T-helper 17 cell (primary cell): ENCODE measurements at regions not wholly inside any gene's neighbourhood (a gene's known extent, or its start where the extent isn't known, plus 50 kb on each side); places are given as distances from the start of the nearest gene placed in this dataset.

Source experiments
- ATAC-seq: fragments of 150-1000 bp; cut with Tn5 transposase; 2 replicates; pipeline ENCODE4 v1.10.0; 2021; ENCODE audit warnings: mild to moderate bottlenecking, moderate library complexity
- DNase-seq, 3 donors: peaks; one replicate each; pipeline versions ENCODE4 v3.0.0 to v3.0.0-alpha.2; 2020 to 2021
- H3K9me3 ChIP-seq: one replicate; pipeline ENCODE4 v1.7.0; 2013; ENCODE audit warnings: low read length, mild to moderate bottlenecking; ENCODE audit not compliant: control insufficient read depth, poor library complexity, severe bottlenecking
- H3K27ac Mint-ChIP-seq: one replicate; pipeline ENCODE4 v1.8.0; 2022; ENCODE audit warnings: mild to moderate bottlenecking, moderate library complexity, mixed read lengths
- H3K27me3 Mint-ChIP-seq: one replicate; pipeline ENCODE4 v1.8.0; 2022; ENCODE audit warnings: mixed read lengths
- H3K36me3 Mint-ChIP-seq: one replicate; pipeline ENCODE4 v1.8.0; 2022; ENCODE audit warnings: low read depth, mixed read lengths
- H3K4me1 Mint-ChIP-seq: one replicate; pipeline ENCODE4 v1.8.0; 2022; ENCODE audit warnings: mild to moderate bottlenecking, mixed read lengths
- H3K4me3 Mint-ChIP-seq: one replicate; pipeline ENCODE4 v1.8.0; 2022; ENCODE audit warnings: mild to moderate bottlenecking, moderate library complexity, mixed read lengths

DNA sequence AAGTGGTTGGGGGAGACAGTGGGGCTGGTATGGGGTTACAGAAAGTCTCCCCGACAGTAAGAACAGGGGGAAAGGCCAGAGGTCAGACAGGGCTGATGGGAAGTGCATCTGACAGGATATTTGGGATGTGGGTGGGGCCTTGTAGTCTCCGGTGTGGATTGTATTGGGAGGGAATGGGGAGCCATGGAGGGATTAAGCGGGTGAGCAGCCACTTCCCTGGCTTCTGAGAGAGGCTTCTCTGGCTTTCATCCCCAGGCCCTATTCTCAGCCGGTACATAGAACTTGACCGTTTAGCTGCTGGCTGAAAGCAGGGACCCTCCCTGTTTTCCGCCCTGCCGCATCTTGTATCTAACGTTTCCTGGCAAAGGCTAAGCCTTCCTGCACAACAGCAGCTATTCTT is 222.0 kb upstream of the LHX5 start:
- no peak for DNase-seq

DNA sequence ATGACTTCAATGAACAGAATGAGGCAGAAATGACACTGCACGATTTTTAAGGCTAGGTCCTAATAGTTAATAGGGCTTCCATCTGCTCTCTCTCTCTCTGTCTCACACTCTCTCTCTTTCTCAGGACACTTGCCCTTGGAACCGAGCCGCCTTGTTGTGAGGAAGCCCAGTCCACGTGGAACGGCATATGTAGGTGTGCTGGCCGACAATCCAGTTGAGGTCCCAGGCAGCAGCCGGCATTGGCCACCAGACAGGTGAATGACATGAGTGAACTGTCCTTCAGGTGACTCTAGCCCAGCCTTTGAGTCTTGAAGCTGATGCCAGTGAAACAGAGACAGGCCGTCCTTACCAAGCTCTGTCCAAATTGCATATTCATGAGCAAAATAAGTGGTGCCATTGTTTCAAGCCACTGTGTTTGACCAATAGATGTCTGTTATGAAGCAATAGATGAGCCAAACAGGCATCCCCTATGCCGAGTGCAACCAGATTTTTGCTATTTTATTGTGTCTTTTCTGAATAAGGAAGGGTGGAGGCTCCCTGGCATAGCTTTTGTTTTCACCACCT is 217.5 kb upstream of the LHX5 start:
- Mint-ChIP-seq H3K4me1 (no peaks in the 10 kb centered on the region), H3K27me3 (peaks cover 23% of the 10 kb centered on the region), H3K4me3 (no peak overlapping the region), H3K27ac (no peak overlapping the region), H3K36me3 (no peaks in the 10 kb centered on the region)
- no peaks in the 10 kb centered on the region for H3K9me3 ChIP-seq
- no peak for DNase-seq
- no peak for ATAC-seq

More for the DNA sequence above, 222.0 kb upstream of the LHX5 start:
- Mint-ChIP-seq H3K27ac (no peak overlapping the region), H3K27me3 (peaks cover 36% of the 10 kb centered on the region), H3K4me3 (no peak overlapping the region), H3K36me3 (no peaks in the 10 kb centered on the region), H3K4me1 (no peaks in the 10 kb centered on the region)
- ATAC-seq, result no peak
- no peaks in the 10 kb centered on the region for H3K9me3 ChIP-seq

DNA sequence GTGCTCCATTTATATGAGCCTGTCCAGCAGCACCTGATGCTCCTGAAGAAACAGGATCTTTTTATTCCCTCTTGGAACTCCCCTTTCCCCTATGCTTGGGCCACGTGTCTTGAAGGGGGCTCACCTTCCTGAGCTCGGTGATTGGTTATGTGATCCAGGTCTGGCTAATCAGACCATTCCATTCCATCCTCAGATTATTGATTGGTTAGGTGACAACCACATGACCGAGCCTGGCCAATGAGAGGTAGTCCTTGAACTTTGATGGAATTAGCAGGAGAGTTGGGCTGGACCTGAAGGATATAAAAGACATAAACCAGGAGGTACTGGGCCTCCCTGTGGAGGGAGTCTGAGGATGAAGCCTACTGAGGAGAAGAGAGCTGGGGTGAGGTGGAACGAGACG is 216.6 kb upstream of the LHX5 start:
- H3K4me1 Mint-ChIP-seq, result no peaks in the 10 kb centered on the region
- no peaks in the 10 kb centered on the region for H3K9me3 ChIP-seq
- no peak overlapping the region for H3K27ac Mint-ChIP-seq
- H3K27me3 Mint-ChIP-seq, result peaks cover 18% of the 10 kb centered on the region
- no peak for ATAC-seq
- no peak for DNase-seq
- H3K36me3 Mint-ChIP-seq, result no peaks in the 10 kb centered on the region
- H3K4me3 Mint-ChIP-seq, result no peak overlapping the region

DNA sequence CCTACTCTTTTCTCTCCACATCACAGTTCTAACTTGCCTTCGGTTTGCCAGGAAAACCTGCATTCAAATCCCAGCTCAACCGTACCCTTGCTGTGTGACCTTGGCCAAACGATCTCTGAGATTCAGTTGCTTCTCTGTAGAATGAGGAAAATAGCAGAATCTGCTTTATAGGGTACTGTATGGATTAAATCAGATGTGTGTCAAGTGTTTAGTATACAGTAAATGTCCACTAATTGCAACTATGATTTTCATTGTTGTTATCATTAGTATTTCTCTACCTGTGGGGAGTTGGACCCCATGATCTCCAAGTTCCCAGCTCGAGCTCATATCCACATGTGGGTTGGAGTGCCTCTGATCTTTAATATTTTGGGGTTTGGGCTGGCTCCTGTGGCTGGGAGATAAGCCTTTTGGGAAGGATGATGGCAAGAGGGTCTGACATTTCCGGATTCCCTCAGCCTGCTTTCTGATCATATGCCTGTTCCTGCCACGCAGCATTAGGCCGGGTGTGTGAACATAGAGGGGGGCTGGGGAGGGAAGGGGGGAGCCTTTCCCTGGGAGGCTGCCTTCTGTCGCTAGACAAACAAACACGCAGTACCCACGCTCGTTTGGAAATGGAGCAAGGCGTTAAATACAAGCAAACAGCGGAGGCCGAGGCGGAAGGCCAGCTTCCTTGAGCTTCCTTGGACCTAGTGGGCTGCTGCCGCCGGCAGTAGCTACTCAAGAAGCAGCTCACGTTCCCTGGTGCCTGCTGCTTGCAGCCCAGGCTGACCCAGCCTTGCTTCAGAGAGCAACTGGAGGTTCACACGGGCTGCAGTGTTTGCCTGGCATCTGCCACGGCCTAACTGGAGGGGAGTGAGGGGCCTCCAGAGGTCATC is 213.5 kb upstream of the LHX5 start:
- DNase-seq (no peak), ATAC-seq (no peak)
- Mint-ChIP-seq H3K4me3 (no peak overlapping the region), H3K4me1 (no peaks in the 10 kb centered on the region), H3K27ac (no peak overlapping the region), H3K27me3 (peaks cover 13% of the 10 kb centered on the region), H3K36me3 (no peaks in the 10 kb centered on the region)
- H3K9me3 ChIP-seq, result no peaks in the 10 kb centered on the region

DNA sequence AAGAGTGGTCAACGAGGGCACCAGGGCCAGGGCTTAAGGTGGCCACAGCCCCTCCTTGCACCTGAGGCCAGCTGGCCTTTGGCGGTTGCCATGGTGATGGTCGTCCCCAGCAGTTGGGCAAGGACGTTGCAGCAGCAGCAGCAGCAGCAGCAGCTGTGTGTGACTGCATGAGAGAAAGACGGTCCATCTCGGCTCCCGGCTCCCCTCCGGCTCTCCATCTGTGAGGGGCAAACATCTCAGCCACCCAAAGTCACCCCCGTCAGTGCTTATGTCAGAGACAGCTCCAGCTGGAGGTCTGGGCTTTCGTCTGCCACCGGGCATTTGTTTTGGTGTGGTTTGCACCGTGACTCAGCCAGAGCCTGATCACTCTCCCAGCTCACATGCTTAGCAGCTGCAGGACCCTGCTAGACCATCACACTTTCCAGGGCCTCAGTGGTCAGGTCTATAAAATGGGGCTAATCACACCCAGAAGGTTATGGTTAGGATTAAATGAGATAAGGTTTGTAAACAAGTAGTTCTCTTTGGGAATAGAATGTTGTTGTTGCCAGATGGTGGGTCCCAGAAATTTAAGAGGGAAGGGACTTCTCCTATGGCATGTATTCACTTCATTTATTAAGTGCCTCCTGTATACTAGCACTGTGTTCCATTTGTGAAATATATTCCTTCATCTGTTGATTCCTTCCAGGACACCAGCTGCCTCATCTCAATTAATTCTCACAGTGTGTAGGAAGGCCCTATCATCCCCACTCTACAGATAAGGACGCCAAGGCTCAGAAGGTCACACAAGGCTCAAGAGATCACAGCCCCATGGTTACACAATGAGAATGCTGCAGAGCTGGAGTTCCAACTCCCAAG is 212.6 kb upstream of the LHX5 start:
- ATAC-seq (no peak), DNase-seq (no peak)
- H3K36me3 Mint-ChIP-seq, result no peaks in the 10 kb centered on the region
- H3K27me3 Mint-ChIP-seq, result peaks cover 13% of the 10 kb centered on the region
- no peak overlapping the region for H3K4me3 Mint-ChIP-seq
- H3K27ac Mint-ChIP-seq, result no peak overlapping the region
- no peaks in the 10 kb centered on the region for H3K4me1 Mint-ChIP-seq
- H3K9me3 ChIP-seq, result no peaks in the 10 kb centered on the region

DNA sequence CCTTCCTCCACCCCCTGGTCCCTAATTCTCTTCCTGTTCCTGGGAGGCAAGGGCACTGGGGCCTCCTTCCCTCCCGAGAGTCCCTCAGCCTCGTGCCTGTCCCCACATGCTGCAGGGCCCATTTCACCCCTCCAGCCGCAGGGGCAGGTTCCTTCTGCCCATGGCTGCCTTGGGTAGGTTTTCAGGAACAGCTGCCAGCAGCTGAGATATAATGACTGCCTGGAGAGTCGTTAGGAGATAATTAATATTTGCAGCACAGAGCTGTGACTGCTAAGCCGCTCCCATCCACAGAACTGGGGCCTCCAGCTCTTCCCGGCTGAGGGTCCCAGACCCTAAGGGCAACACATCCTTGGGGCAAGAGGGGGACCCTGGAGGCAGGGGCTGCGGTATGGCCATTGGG is 211.9 kb upstream of the LHX5 start:
- Mint-ChIP-seq H3K4me1 (no peaks in the 10 kb centered on the region), H3K36me3 (no peaks in the 10 kb centered on the region), H3K27me3 (peaks cover 13% of the 10 kb centered on the region), H3K4me3 (no peak overlapping the region), H3K27ac (no peak overlapping the region)
- ATAC-seq (no peak), DNase-seq (no peak)
- H3K9me3 ChIP-seq, result no peaks in the 10 kb centered on the region

DNA sequence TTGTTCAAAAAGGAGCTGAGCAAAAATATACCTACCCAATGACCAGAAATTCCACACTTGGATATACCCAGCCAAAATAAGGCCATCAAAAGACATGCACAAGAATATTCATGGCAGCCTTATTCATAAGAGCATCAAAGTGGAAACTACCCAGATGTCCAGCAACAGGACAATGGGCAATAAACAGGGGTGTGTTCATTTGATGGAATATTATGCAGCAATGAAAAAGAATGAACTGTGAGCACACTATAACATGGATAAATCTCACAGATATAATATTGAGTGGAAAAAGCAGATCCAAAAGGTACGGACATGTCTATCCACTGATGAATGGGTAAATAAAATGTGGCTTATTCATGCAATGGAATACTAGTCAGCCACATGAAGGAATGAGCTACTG is 209.2 kb upstream of the LHX5 start:
- ATAC-seq (no peak), DNase-seq (no peak)
- no peak overlapping the region for H3K4me3 Mint-ChIP-seq
- no peak overlapping the region for H3K27ac Mint-ChIP-seq
- no peaks in the 10 kb centered on the region for H3K9me3 ChIP-seq
- peaks cover 20% of the 10 kb centered on the region for H3K27me3 Mint-ChIP-seq
- H3K36me3 Mint-ChIP-seq, result no peaks in the 10 kb centered on the region
- H3K4me1 Mint-ChIP-seq, result no peaks in the 10 kb centered on the region

DNA sequence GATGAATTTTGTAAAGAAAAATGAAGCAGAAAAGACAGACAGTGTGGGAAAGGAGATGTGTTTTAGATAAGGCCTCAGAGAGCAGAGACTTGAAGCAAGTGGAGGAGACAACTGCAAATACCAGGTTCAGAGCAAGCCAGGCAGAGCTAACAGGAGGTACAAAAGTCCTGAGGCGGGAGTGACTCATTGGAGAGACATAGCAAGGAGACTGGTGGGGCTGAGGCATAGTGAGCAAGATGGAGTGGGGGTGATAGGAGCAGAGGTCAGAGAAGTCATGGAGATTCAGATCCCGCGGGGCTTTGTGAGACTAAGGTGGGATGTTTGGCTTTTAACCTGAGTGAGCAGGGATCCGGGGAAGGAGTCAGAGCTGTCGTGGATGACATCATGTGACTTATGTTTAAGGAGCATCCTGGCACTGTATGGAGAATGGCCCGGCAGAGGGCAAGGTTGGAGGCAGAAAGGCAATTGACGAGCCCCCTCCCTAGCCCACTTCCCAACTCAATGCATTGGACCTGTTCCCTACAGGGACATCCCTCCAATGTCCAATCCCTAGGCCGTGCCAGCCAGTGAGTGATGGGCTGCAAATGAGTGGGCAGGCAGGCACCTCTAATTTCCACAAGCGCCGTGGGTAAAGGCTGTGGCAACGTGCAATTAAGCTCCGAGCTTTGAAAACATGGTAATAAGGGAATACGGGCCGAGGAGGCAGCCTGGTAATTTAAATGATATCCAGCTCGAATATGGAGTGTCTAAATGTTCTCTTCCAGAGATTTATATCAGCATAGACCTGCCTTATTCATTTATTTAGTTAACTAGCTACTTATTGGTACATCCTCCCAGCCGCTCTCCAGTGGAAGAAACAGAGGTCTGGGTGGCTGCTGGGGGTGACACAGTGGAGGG is 206.8 kb upstream of the LHX5 start:
- H3K9me3 ChIP-seq, result no peaks in the 10 kb centered on the region
- H3K4me3 Mint-ChIP-seq, result no peak overlapping the region
- no peaks in the 10 kb centered on the region for H3K4me1 Mint-ChIP-seq
- DNase-seq (no peak), ATAC-seq (no peak)
- no peaks in the 10 kb centered on the region for H3K36me3 Mint-ChIP-seq
- no peak overlapping the region for H3K27ac Mint-ChIP-seq
- peaks cover 21% of the 10 kb centered on the region for H3K27me3 Mint-ChIP-seq

DNA sequence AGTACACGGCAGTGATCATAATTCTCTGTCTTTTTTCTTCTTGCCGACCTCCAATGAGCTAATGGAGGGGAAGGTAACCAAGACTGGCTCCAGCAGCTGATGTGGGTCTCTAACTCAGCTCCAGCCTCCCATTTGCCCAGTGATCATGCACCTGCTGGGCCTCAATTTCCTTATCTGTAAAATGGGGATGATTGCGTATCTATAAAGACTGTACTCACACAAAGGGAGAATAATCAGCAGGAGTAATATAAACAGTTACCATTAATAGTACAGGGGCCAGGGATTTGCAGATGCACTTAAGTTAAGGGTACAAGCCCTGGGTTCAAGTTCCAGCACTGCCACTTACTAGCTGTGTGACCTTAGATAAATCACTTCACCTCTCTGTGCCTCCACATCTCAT is 204.9 kb upstream of the LHX5 start:
- H3K27ac Mint-ChIP-seq, result no peak overlapping the region
- no peaks in the 10 kb centered on the region for H3K4me1 Mint-ChIP-seq
- no peaks in the 10 kb centered on the region for H3K9me3 ChIP-seq
- peaks cover 26% of the 10 kb centered on the region for H3K27me3 Mint-ChIP-seq
- H3K36me3 Mint-ChIP-seq, result no peaks in the 10 kb centered on the region
- H3K4me3 Mint-ChIP-seq, result no peak overlapping the region
- DNase-seq (no peak), ATAC-seq (no peak)

DNA sequence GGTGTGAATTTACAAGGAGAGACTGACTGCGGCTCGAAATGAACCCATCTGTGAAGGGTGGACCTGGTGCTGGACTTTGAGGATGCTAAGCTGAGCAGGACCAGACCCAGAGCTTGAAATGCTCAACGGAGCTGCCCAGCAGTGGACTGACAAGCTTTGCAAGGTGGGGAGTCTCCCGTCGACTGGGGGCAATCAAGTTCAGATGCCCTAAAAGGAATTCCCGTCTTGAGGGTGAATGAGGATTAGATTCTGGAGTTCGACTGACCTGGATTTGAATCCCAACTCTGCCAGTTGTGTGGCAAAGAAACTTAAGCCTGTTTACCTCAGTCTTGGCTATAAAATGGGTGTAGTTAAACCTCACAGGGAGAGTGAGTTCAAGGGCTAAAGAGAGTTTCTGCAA is 204.4 kb upstream of the LHX5 start:
- no peak overlapping the region for H3K27ac Mint-ChIP-seq
- no peak overlapping the region for H3K4me3 Mint-ChIP-seq
- H3K27me3 Mint-ChIP-seq, result peaks cover 30% of the 10 kb centered on the region
- H3K9me3 ChIP-seq, result no peaks in the 10 kb centered on the region
- H3K36me3 Mint-ChIP-seq, result no peaks in the 10 kb centered on the region
- DNase-seq (no peak), ATAC-seq (no peak)
- H3K4me1 Mint-ChIP-seq, result no peaks in the 10 kb centered on the region

DNA sequence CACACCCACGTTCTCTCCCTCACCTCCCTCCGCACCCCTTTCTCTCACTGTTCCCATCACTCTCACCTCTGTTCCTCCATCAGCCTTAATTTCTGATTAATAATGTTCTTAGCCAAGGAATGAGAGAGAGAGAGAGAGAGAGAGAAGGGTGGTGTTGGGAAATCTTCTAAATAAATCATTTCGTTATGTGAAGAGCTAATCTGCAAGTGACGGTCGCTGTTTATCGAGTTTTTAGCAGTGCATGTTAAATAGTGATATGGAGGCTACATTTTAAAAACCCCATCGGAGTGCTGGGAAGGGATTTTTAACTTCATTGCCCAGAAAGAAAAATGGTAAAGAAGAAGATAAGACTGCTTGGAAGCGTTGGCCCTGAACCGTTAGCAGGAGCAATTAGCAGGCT is 203.3 kb upstream of the LHX5 start:
- Mint-ChIP-seq H3K27ac (no peak overlapping the region), H3K4me3 (peak overlapping the region; percentile 37), H3K36me3 (no peaks in the 10 kb centered on the region), H3K27me3 (peaks cover 42% of the 10 kb centered on the region), H3K4me1 (no peaks in the 10 kb centered on the region)
- DNase-seq (no peak), ATAC-seq (no peak)
- no peaks in the 10 kb centered on the region for H3K9me3 ChIP-seq

DNA sequence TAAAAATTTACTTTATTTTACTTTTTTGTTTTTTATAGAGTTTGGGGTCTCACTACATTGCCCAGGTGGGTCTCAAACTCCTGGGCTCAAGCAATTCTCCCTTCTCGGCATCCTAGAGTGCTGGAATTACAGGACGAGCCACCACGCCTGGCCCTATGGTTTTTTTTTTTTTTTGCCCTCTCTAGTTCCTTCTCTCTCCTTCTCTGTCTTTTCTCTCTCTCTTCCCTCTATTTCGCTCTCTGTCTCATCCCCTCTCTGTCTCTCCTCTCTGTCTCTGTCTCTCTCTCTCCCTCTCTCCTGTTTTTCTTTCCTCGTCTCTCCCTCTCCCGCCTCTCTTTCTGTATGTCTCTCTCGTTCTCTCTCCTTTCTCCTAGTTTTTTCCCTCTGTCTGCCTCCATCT is 202.6 kb upstream of the LHX5 start:
- H3K27me3 Mint-ChIP-seq, result peaks cover 47% of the 10 kb centered on the region
- no peak overlapping the region for H3K4me3 Mint-ChIP-seq
- H3K36me3 Mint-ChIP-seq, result no peaks in the 10 kb centered on the region
- no peaks in the 10 kb centered on the region for H3K9me3 ChIP-seq
- DNase-seq, result no peak
- ATAC-seq, result no peak
- no peaks in the 10 kb centered on the region for H3K4me1 Mint-ChIP-seq
- H3K27ac Mint-ChIP-seq, result no peak overlapping the region
